ENCODE measurements at regions not wholly inside any gene's neighbourhood (a gene's known extent, or its start where the extent isn't known, plus 50 kb on each side); places are given as distances from the start of the nearest gene placed in this dataset.

DNA sequence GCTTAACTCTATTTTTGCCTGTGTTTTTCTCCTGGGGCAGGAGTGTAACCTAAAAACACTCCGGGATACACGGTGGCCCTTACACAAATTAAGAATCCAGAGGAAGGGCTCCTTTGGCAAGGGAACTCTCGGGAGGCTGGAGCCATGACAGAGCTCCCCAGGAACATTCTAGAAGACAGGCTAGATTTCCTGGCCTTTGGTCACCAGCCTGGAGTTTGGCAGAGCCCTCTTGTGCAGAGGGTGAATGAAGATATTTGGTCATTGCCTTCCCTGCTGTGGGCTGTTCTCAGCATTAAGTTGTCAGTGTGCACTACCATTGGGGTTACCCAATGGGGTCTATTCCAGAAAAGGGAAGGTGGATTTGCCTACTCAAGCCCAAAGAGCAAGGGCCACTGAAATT lies 53.8 kb upstream of the LNX1 start:
- no peak overlapping the region for H3K4me2 ChIP-seq (ENCODE audit: low read length)
- no peaks in the 10 kb centered on the region for H3F3A ChIP-seq (ENCODE audit: insufficient read depth, low read length, poor library complexity, severe bottlenecking)
- H3K4me3 ChIP-seq (ENCODE audit: low read length), result no peak overlapping the region
- H3K27me3 ChIP-seq (ENCODE audit: insufficient read depth, low read depth, low read length), result no peaks in the 10 kb centered on the region
- no peaks in the 10 kb centered on the region for H3K79me2 ChIP-seq (replicated peaks; ENCODE audit: insufficient read depth, low read length)
- no peak overlapping the region for H3K27ac ChIP-seq (ENCODE audit: low read length)
- TF ChIP-seq EZH2 (IDR thresholded peaks at IDR 0.05; ENCODE audit: borderline replicate concordance, insufficient read depth, low read length, poor library complexity, severe bottlenecking) (no peak), RAD21 (conservative IDR thresholded peaks at IDR 0.05) (no peak), EP300 (conservative IDR thresholded peaks at IDR 0.05; ENCODE audit: poor library complexity, severe bottlenecking) (no peak), TAF1 (IDR thresholded peaks at IDR 0.05; ENCODE audit: low read depth) (no peak), MXI1 (conservative IDR thresholded peaks at IDR 0.05; ENCODE audit: poor library complexity, severe bottlenecking) (no peak), SMC3 (conservative IDR thresholded peaks at IDR 0.05; ENCODE audit: poor library complexity) (no peak), POLR2AphosphoS5 (IDR thresholded peaks at IDR 0.05) (no peak)
- TF ChIP-seq, protein P1, sequence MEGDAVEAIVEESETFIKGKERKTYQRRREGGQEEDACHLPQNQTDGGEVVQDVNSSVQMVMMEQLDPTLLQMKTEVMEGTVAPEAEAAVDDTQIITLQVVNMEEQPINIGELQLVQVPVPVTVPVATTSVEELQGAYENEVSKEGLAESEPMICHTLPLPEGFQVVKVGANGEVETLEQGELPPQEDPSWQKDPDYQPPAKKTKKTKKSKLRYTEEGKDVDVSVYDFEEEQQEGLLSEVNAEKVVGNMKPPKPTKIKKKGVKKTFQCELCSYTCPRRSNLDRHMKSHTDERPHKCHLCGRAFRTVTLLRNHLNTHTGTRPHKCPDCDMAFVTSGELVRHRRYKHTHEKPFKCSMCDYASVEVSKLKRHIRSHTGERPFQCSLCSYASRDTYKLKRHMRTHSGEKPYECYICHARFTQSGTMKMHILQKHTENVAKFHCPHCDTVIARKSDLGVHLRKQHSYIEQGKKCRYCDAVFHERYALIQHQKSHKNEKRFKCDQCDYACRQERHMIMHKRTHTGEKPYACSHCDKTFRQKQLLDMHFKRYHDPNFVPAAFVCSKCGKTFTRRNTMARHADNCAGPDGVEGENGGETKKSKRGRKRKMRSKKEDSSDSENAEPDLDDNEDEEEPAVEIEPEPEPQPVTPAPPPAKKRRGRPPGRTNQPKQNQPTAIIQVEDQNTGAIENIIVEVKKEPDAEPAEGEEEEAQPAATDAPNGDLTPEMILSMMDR (IDR thresholded peaks at IDR 0.05; ENCODE audit: poor library complexity, severe bottlenecking), result no peak
- TF ChIP-seq, protein P2, sequence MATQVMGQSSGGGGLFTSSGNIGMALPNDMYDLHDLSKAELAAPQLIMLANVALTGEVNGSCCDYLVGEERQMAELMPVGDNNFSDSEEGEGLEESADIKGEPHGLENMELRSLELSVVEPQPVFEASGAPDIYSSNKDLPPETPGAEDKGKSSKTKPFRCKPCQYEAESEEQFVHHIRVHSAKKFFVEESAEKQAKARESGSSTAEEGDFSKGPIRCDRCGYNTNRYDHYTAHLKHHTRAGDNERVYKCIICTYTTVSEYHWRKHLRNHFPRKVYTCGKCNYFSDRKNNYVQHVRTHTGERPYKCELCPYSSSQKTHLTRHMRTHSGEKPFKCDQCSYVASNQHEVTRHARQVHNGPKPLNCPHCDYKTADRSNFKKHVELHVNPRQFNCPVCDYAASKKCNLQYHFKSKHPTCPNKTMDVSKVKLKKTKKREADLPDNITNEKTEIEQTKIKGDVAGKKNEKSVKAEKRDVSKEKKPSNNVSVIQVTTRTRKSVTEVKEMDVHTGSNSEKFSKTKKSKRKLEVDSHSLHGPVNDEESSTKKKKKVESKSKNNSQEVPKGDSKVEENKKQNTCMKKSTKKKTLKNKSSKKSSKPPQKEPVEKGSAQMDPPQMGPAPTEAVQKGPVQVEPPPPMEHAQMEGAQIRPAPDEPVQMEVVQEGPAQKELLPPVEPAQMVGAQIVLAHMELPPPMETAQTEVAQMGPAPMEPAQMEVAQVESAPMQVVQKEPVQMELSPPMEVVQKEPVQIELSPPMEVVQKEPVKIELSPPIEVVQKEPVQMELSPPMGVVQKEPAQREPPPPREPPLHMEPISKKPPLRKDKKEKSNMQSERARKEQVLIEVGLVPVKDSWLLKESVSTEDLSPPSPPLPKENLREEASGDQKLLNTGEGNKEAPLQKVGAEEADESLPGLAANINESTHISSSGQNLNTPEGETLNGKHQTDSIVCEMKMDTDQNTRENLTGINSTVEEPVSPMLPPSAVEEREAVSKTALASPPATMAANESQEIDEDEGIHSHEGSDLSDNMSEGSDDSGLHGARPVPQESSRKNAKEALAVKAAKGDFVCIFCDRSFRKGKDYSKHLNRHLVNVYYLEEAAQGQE (IDR thresholded peaks at IDR 0.05; ENCODE audit: borderline replicate concordance), result no peak
- H3K9me3 ChIP-seq (ENCODE audit: low read length), result no peaks in the 10 kb centered on the region
- H3K9me2 ChIP-seq (ENCODE audit: insufficient read depth, low read length), result no peaks in the 10 kb centered on the region
- no peaks in the 10 kb centered on the region for H3K36me3 ChIP-seq (ENCODE audit: insufficient read depth, low read length)
- H4K20me1 ChIP-seq (ENCODE audit: insufficient read depth), result no peaks in the 10 kb centered on the region
- no peak overlapping the region for H3K9ac ChIP-seq (ENCODE audit: low read length)
- H2AFZ ChIP-seq (ENCODE audit: low read depth, low read length), result no peak overlapping the region

DNA sequence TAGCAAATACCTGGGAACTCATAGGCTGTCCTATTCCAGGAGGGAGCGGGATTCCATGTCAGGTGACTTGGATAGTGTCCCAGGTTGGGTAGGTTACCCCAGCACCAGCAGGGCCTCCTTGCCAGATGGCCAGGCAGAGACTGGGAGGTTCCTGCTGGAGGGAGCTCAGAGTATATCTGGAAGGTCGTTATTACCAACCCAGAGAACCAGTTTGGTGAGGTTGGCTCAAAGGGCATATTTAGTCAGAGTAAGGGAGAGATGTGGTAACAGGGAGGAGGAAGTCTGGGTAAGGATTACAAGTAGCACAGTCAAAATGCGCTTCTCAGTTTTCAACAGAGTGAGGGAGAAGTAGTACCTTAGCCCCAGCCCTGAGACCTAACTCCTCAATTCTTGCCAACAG lies 53.3 kb upstream of the LNX1 start:
- Histone ChIP-seq H4K20me1 (ENCODE audit: insufficient read depth) (no peaks in the 10 kb centered on the region), H3K4me3 (ENCODE audit: low read length) (no peak overlapping the region), H3K27me3 (ENCODE audit: insufficient read depth, low read depth, low read length) (no peaks in the 10 kb centered on the region), H3F3A (ENCODE audit: insufficient read depth, low read length, poor library complexity, severe bottlenecking) (no peaks in the 10 kb centered on the region), H3K79me2 (replicated peaks; ENCODE audit: insufficient read depth, low read length) (no peaks in the 10 kb centered on the region), H3K9ac (ENCODE audit: low read length) (no peak overlapping the region), H3K36me3 (ENCODE audit: insufficient read depth, low read length) (no peaks in the 10 kb centered on the region), H3K9me3 (ENCODE audit: low read length) (no peaks in the 10 kb centered on the region), H3K27ac (ENCODE audit: low read length) (no peak overlapping the region), H3K4me2 (ENCODE audit: low read length) (no peak overlapping the region), H3K9me2 (ENCODE audit: insufficient read depth, low read length) (no peaks in the 10 kb centered on the region), H2AFZ (ENCODE audit: low read depth, low read length) (no peak overlapping the region)
- TF ChIP-seq, protein P1 (IDR thresholded peaks at IDR 0.05; ENCODE audit: poor library complexity, severe bottlenecking), result no peak
- no peak for TF ChIP-seq MXI1 (conservative IDR thresholded peaks at IDR 0.05; ENCODE audit: poor library complexity, severe bottlenecking)
- TF ChIP-seq EZH2 (IDR thresholded peaks at IDR 0.05; ENCODE audit: borderline replicate concordance, insufficient read depth, low read length, poor library complexity, severe bottlenecking), result no peak
- no peak for TF ChIP-seq TAF1 (IDR thresholded peaks at IDR 0.05; ENCODE audit: low read depth)
- no peak for TF ChIP-seq SMC3 (conservative IDR thresholded peaks at IDR 0.05; ENCODE audit: poor library complexity)
- no peak for TF ChIP-seq RAD21 (conservative IDR thresholded peaks at IDR 0.05)
- no peak for TF ChIP-seq POLR2AphosphoS5 (IDR thresholded peaks at IDR 0.05)
- TF ChIP-seq, protein P2 (IDR thresholded peaks at IDR 0.05; ENCODE audit: borderline replicate concordance), result no peak
- TF ChIP-seq EP300 (conservative IDR thresholded peaks at IDR 0.05; ENCODE audit: poor library complexity, severe bottlenecking), result no peak
